ENCODE measurements at regions not wholly inside any gene's neighbourhood (a gene's known extent, or its start where the extent isn't known, plus 50 kb on each side); places are given as distances from the start of the nearest gene placed in this dataset.

DNA sequence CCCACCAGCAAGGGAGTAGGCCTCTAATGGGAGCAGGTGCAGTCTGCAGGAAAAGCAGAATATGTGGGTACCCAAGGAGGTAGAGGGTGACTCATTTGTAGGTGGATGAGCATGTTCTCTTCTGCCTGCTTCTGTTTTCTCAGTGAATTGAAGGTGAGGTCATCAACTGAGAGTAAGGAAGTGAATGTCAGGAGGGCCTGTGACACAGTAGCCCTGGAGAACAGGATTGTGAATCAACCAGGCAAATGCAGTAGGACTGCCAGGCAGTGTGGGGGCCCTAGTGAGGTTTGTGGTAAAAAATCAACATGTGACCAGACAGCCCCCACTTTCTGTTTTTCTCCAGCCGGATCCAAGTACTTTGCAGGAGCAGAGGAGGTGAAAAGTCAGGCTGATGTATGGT is 150.5 kb upstream of the SOX9 start:
- peak; percentile 22 for DNase-seq (ENCODE audit: low read depth)

DNA sequence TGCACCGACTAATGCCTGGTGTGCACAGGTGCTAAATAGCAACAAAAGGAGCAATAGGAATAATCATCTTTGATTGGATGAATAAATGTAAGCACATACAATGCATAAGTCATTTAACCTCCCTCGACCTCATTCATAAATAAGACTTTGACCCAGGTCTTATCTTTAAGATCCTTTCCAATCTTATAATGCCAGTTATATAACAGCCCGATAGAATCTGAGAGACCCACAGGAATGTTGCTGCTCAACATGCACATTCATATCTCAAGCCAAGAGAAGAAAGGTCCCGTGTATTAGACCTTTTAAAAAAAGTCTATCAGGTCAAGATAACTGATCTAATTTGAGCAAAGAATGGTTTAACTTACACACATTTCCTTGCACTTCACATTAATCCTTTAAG is 146.8 kb upstream of the SOX9 start:
- no peak for DNase-seq (ENCODE audit: low read depth)

GRCh38 chr17:71975331-71975801 is 145.5 kb upstream of the SOX9 start:
- peak; percentile 37 for DNase-seq (ENCODE audit: low read depth)

- DNase-seq (ENCODE audit: low read depth) = peak; percentile 96
These were observed 144.7 kb upstream of the SOX9 start for GRCh38 chr17:71976011-71976649.

GRCh38 chr17:71978435-71978834 is 142.4 kb upstream of the SOX9 start:
- no peak for DNase-seq (ENCODE audit: low read depth)

GRCh38 chr17:71980171-71980570 is 140.6 kb upstream of the SOX9 start:
- no peak for DNase-seq (ENCODE audit: low read depth)

DNA sequence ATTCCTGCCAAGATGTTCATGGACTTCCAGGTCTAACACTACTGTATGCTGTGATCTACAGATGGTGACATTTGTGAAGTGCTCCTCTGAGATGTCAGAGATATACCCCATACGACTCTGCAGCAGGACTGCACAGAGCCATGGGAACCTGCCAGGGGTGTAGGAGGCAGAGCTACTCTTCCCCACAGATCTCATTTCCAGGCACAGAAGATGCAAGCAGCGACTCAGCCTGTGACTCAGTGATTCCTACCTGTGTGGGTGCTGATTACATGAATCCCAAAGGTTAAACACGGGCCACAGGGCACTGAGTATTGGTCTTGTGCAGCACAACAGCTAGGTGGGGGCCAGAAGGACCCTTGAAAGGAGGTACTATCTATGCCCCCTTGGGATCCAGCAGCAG is 137.0 kb upstream of the SOX9 start:
- DNase-seq (ENCODE audit: low read depth) = no peak

- DNase-seq (ENCODE audit: low read depth) = no peak
These were observed 135.4 kb upstream of the SOX9 start for GRCh38 chr17:71985111-71986039.

DNA sequence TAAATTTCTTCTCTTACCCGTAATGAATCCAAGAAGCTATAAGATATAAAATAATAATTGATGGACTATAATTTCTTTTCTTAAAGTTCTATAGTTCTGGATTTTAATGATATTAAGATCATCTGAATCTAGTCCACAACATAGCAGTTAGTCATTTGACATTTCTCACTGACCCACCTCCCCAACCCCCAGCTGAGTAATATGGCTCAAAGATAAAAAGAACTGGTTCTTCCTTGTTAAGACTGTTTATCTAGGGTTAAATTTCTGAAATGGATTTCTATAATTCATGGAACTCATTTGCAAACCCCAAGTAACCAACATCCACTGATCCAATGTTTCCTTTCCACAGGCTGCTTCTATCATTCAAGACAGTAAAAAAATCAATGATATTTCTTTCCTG is 133.9 kb upstream of the SOX9 start:
- DNase-seq (ENCODE audit: low read depth) = no peak

DNA sequence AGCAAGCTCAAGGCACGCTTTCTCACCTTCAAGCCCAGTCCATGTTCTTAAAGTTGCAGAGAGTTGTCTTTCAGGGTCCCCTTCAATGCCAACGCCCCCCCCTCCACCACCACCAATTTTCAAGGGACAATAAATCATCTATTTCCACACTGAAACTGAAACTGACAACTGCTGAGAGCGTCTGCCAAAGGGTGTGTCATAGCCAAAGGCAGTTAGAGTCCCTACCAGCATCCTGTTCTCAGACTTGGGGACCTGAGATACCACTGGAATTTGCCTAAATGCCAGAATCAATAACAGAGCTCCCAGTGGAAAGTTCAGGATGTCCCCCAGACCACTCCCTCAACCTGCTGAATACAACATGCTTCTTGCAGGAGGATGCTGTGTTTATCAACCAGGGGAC is 133.2 kb upstream of the SOX9 start:
- DNase-seq (ENCODE audit: low read depth) = peak; percentile 9

DNA sequence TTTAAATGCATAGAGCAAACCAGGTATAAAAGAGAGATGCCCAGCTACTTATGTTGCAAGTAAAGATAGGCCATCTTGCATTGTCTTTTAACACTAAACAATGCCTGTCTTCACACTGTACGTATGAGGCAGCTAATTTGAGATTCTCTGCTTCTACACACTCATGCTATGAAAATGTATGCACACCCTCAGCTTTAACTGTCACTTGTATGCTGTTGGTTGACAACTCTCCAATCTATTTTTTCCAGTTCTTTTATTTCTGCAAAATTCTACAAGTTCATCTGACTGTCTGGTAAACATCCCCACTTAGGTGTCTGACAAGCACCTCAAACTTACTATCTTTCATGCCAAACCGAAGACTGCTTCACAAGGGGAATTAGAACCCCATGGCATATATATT is 131.7 kb upstream of the SOX9 start:
- DNase-seq (ENCODE audit: low read depth) = no peak

DNA sequence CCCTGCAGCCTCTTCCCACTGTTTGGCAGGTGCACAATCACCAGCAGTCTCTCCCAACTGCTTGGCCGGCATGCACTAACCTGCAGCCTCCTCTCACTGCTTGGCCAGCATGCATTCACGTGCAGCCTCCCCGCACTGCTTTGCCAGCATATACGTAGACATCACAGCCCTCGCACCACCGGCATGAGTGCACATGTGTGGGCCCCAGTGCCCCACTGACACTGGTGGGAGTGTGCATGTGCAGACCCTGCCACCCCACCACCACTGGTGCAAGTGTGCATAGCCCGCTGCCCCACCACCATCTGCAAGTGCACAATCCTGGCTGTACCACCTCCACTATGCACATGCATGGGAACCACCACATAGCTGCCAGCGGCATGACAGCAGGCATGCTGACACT is 127.5 kb upstream of the SOX9 start:
- no peak for DNase-seq (ENCODE audit: low read depth)

GRCh38 chr17:71995590-71995989 is 125.2 kb upstream of the SOX9 start:
- no peak for DNase-seq (ENCODE audit: low read depth)

- peak; percentile 10 for DNase-seq (ENCODE audit: low read depth)
These were observed 116.8 kb upstream of the SOX9 start for GRCh38 chr17:72004011-72004427.

- DNase-seq (ENCODE audit: low read depth) = no peak
These were observed 116.0 kb upstream of the SOX9 start for GRCh38 chr17:72004611-72005331.

- no peak for DNase-seq (ENCODE audit: low read depth)
These were observed 115.3 kb upstream of the SOX9 start for GRCh38 chr17:72005332-72006163.

DNA sequence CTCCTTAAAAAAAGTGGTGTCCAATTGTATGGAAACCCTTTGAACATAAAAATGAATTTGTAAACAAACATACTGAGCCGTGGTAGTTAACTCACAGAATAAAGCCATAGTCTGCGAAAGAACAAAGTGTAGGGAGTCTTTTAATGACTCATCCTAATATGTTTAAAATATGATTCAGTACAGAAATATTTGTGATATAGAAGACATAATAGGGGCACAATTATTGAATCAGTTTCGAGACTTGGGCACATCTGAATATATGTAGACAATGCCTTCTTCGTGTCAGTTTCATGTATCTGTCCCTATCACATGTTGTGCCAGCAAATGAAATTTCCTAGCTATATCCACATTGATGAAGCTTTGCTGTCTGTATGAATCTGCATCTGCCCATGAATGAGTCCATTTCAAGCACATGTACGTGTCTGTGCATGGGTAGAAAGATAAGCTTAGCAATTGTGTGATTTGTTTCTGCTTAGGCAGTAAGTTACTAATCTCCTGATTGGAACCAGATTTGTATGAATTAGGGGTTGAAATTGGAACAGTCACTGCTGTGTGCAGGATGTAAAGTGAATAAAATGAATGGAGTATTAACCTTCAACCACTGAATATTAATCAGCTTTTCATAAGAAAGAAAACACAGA is 112.5 kb upstream of the SOX9 start:
- DNase-seq (ENCODE audit: low read depth) = peak; percentile 18

DNA sequence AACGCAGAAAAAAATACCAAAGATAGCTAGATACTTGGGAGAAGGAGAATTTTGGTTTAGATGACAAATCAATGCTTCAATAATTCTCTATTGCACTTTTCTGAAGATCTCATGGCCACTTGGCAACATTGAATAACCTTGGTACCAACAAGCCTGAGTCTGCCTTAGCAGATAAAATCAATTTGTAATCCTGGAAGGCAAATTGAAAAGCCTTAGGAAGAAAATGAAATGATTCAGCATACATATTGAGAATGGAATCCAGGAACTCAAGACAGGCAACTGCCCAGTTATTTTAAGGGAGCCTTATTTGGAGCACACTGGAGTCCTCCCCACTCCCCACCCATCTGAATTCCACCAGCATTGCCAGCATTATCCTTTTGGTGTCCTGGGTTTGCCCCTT is 109.3 kb upstream of the SOX9 start:
- no peak for DNase-seq (ENCODE audit: low read depth)

DNA sequence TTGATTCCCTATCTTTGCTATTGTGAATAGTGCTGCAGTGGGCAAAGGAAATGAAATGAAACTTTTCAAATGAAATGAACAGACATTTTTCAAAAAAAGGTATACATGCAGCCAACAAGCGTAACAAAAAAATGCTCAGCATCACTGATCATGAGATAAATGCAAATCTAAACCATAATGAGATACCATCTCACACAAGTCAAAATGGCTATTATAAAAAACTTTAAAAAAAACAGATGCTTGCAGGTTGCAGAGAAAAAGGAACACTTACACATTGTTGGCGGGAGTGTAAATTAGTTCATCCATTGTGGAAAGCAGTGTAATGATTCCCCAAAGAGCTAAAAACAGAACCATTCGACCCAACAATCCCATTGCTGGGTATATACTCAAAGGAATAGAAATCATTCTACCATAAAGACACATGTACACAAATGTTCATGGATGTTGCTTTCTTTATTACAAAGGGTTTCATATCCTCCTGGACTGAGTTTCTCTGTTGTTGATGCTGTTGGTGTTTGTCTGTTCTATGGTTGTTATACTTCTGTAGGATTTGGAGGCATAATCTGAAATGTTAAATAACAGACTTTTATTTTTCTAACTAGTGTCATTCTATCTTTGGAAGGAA is 99.3 kb upstream of the SOX9 start:
- no peak for DNase-seq (ENCODE audit: low read depth)

DNA sequence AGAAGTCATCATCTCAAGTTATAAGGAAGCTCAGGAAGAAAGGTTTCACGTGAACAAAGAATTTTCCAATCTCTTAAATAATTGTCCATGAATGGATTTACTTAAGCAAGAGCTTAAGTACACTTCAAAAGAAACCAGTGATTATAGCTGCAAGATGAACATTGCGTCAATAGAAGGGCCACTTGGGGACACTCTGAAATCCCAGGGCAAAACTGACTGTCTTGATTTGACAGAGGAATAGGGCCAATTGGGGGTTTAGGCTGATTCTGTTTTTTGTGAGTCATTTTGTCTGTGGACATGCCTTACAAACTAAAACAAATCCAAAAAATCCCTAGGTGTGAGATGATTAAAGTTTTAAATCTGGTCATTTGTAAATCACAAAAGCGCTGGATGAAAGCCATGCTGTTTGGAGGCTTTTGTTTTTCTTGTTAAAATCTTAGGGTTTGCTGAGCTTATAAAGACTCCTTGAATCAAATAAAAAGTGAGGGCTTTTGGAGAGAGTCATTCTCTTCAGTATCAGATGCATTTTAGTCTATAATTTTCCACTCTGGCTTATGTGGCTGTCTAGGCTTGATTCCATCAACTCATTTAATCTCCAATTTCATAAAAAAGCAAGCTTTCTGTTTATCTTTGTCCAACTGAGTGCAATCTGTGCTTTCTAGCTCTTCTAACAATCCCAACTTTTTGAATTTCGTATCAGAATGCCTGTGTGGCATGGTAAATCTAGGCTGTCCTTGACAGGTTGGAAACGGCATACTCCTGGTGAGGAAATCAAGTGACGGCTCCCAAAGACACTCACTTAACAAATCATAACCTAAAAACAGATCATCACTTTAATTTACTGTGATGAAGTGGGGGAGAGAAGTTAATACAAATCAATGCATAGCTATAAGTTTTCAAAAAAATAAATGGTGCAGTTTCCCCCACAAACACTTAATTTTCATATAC is 98.2 kb upstream of the SOX9 start:
- no peak for DNase-seq (ENCODE audit: low read depth)

Data from iris pigment epithelial cell (primary cell).